H7 (cell line): ENCODE measurements at regions not wholly inside any gene's neighbourhood (a gene's known extent, or its start where the extent isn't known, plus 50 kb on each side); places are given as distances from the start of the nearest gene placed in this dataset.
"Not testable (repeated sequence)": the region's sequence is repeated elsewhere in the genome, so short reads cannot be mapped to it uniquely, and the experiment has no call there.

ENCODE experiments used
- DNase-seq: peaks from one replicate; pipeline ENCODE4 v3.0.0; 2012
- H3K27me3 ChIP-seq: 2 replicates; pipeline ENCODE4 v1.6.0; 2011; ENCODE audit warnings: mild to moderate bottlenecking, low read length; ENCODE audit not compliant: control insufficient read depth, insufficient read depth
- H3K36me3 ChIP-seq: replicated peaks from 2 replicates; pipeline ENCODE4 v1.5.1; 2011; ENCODE audit warnings: low read length; ENCODE audit not compliant: control insufficient read depth, insufficient read depth
- H3K4me3 ChIP-seq: 2 replicates; pipeline ENCODE4 v1.5.1; 2011; ENCODE audit warnings: low read depth, mild to moderate bottlenecking, control low read depth, low read length, moderate library complexity; ENCODE audit not compliant: insufficient read depth

- no peaks in the 10 kb centered on the region for H3K36me3 ChIP-seq
- H3K4me3 ChIP-seq = no peak overlapping the region
- no peak for DNase-seq
- H3K27me3 ChIP-seq = no peaks in the 10 kb centered on the region
Measured at GRCh38 chr15:62352817-62353216, 187.7 kb upstream of the C2CD4B start.

- no peak overlapping the region for H3K4me3 ChIP-seq
- H3K36me3 ChIP-seq = no peaks in the 10 kb centered on the region
- no peaks in the 10 kb centered on the region for H3K27me3 ChIP-seq
- no peak for DNase-seq
Measured at GRCh38 chr15:62357431-62357830, 192.3 kb upstream of the C2CD4B start.

DNA sequence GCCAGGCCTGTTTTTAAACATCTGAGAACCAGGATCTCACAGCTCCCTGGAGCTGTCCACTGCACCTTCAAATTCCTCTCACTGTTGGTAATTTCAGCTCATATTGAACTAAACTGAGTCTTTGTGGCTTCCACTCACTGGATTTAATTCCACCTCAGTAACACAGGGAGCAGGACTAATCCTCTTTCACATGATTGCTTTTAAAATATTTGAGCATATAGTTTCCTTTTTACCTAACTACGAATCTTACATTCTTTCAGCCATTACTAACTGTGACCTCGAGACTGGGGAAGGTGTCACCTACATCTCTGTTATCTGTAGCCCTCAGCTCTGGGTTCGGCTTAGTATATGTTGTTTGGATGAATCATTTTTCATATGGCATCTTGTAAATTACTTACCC lies 194.3 kb upstream of the C2CD4B start:
- no peaks in the 10 kb centered on the region for H3K27me3 ChIP-seq
- DNase-seq = no peak
- no peaks in the 10 kb centered on the region for H3K36me3 ChIP-seq
- no peak overlapping the region for H3K4me3 ChIP-seq

- Histone ChIP-seq H3K4me3 (no peak overlapping the region), H3K27me3 (no peaks in the 10 kb centered on the region), H3K36me3 (no peaks in the 10 kb centered on the region)
- no peak for DNase-seq
Measured at GRCh38 chr15:62360332-62361097, 195.4 kb upstream of the C2CD4B start.

DNA sequence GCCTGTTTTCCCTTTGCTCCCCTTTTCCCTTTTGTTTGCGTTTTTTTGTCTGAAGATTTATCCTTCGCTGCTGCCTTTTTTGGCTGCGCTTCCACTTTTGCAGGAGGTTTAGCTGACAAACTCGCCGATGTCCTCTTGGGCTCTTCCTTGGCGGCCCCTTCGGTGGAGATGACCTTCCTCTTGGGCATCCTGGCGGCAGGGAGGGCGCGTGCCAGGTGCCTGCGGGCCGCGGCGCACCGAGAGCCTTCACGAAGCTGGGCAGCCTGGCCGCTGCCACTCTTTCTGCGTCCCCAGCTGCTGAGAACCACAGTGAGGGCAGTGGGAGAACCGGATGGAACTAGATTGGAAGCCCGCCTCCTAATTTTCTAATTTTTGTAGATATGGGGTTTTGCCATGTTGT lies 197.1 kb upstream of the C2CD4B start:
- no peaks in the 10 kb centered on the region for H3K36me3 ChIP-seq
- no peak for DNase-seq

DNA sequence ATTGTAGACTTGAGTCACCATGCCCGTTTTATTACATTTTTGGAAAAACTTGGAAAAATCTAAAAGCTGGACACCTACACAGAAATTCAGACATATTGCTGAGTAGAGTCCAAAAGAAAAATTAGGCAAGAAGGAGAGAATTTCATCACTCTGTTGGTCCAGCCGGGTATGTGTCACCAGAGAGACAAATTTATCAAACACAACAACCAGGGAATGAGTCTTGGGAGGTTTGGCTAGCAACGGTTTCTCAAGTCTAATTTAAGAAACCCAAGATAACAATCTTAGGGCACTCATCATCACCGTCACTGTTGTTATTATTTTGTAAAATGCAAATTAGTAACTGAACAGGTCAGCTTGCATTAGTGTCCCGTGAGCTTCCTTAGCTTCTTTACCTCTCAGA lies 197.5 kb upstream of the C2CD4B start:
- H3K36me3 ChIP-seq = no peaks in the 10 kb centered on the region
- H3K4me3 ChIP-seq = no peak overlapping the region
- no peaks in the 10 kb centered on the region for H3K27me3 ChIP-seq
- DNase-seq = no peak

More for the DNA sequence above, 197.1 kb upstream of the C2CD4B start:
- Histone ChIP-seq H3K27me3 (no peaks in the 10 kb centered on the region), H3K4me3 (no peak overlapping the region)

DNA sequence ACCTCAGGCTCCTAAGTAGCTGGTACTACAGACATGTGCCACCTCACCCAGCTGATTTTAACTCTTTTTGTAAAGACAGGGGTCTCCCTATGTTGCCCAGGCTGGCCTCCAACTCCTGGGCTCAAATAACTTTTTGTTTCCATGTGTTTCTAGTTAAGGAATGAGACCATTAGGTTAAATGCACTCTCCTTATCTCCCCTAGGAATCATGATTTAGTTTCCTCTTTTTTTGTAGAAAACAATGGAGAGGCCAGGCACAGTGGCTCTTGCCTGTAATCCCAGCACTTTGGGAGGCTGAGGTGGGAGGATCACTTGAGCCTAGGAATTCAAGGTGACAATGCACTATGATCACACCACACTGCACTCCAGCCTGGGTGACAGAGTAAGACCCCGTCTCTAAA lies 198.8 kb upstream of the C2CD4B start:
- no peak for DNase-seq
- Histone ChIP-seq H3K4me3 (no peak overlapping the region), H3K36me3 (no peaks in the 10 kb centered on the region), H3K27me3 (no peaks in the 10 kb centered on the region)

- Histone ChIP-seq H3K27me3 (no peaks in the 10 kb centered on the region), H3K4me3 (no peak overlapping the region), H3K36me3 (no peaks in the 10 kb centered on the region)
- DNase-seq = no peak
Measured at GRCh38 chr15:62365795-62366442, 200.8 kb upstream of the C2CD4B start.

DNA sequence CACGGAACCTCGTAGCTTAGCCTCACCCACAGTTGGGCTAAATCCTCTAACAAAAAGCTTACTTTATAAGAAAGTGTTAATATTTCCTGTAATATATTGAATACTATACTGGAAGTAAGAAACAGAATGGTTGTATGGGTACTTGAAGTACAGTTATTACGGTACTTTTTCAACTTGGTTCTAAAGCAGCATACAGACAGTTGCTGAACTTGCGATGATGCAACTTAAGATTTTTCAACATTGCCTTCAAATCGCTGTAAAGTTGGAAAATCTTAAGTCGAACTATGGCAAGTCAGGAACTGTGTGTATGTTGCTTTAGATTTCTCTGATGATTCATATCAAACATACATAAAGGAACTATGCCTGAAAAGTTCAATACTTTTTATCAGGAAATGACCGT lies 204.4 kb upstream of the C2CD4B start:
- DNase-seq = no peak
- Histone ChIP-seq H3K4me3 (no peak overlapping the region), H3K36me3 (no peaks in the 10 kb centered on the region), H3K27me3 (no peaks in the 10 kb centered on the region)

GRCh38 chr15:62371683-62372082 lies 206.6 kb upstream of the C2CD4B start:
- not testable (repeated sequence) for DNase-seq, H3K4me3 ChIP-seq, H3K27me3 ChIP-seq, H3K36me3 ChIP-seq

DNA sequence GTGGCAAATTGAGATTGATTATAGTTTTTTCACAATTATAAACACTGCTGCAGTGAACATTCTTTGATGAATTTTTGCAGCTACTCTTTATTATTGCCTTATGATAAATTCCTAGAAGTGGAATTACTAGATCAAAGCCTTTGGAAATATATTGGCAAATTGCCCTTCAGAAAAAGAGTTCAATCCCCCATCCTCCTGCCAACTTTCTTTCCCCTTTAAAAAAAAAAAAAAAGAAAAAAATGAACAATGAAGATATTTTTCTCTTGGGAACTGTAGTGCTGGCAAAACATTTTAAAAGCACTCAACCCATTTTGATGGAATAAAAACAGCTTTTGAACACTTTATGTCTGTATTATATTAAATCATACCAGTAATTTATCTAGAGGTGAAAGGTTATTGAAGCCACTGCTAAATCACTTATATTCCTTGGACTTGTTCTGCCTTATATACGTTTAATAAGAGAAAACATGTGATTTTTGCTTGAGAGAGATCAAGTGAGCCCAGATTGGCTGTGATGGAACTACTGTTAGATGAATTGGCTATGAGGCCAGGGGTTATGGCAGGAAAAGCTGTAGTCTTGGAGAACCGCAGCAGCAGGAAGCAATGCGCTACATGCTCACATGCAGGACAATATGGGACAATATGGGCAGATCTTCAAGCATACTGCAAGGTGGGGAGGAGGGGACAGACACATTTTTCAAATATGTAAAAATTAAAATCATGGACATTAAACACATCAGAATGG lies 212.8 kb upstream of the C2CD4B start:
- H3K36me3 ChIP-seq = no peaks in the 10 kb centered on the region
- no peaks in the 10 kb centered on the region for H3K27me3 ChIP-seq
- DNase-seq = no peak
- no peak overlapping the region for H3K4me3 ChIP-seq

DNA sequence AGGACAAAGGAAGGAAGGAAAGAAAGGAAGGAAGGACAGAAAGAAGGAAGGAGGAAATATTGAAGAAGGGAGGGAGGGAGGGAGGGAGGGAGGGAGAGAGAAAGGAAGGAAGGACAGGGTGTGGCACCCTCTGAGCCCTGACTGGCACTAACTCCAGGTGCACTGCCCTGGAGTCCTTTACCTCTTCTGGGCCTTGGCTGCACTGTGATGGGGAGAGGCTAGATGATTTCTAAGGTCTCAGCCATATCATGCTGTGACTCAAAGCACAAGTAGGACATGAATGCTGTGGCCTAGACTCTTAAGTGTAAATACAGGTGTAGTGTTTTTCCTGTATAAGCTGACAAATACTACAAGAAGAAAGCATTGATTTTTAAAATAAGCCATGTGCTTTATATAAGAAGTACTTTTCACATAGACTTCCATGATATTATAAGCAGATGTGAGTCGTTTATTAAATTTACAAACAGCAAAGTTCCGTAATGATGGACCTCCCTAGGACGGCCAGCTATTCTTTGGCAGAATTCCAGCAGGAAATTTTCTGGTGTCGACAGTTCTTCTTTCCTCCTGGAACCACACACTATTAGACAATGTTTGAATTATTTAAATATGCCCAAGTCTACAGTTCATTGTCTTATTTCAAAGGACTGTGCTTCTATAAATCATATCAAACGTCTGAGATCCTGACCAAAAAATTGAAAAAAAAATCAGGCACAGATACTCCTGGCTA lies 213.8 kb upstream of the C2CD4B start:
- no peaks in the 10 kb centered on the region for H3K36me3 ChIP-seq
- DNase-seq = no peak
- H3K4me3 ChIP-seq = no peak overlapping the region
- H3K27me3 ChIP-seq = no peaks in the 10 kb centered on the region

DNA sequence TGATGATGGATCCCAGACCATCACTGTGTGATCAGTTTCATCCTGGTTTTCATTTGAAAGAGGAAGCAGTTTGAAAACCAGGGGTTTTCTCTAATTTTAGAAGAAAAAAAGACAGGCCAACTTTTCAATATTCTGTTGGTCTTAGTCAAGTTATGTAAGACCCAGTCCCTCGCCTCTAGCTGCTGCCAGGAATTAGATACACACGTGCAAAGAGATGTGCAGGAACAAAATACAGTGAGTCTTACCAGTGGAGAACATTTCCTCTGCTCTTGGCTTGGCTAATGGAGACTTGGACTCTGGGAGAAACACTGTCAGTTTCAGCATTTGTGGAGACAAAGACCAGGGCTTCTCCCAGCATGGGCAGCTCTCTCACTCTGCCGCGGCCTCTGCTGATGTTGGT lies 214.9 kb upstream of the C2CD4B start:
- no peaks in the 10 kb centered on the region for H3K36me3 ChIP-seq
- no peak overlapping the region for H3K4me3 ChIP-seq
- DNase-seq = no peak
- H3K27me3 ChIP-seq = no peaks in the 10 kb centered on the region

- H3K4me3 ChIP-seq = no peak overlapping the region
- H3K27me3 ChIP-seq = no peaks in the 10 kb centered on the region
- H3K36me3 ChIP-seq = no peaks in the 10 kb centered on the region
- no peak for DNase-seq
Measured at GRCh38 chr15:62382046-62382445, 217.0 kb upstream of the C2CD4B start.
